Testis (tissue), 2 donors: ENCODE measurements at regions not wholly inside any gene's neighbourhood (a gene's known extent, or its start where the extent isn't known, plus 50 kb on each side); places are given as distances from the start of the nearest gene placed in this dataset.

Experiments used
- POLR2A ChIP-seq: fragments of 450-650 bp; IDR thresholded peaks from one replicate; pipeline ENCODE4 v1.6.1; 2017; ENCODE audit warnings: antibody characterized with exemption, mild to moderate bottlenecking, moderate library complexity
- TF ChIP-seq, protein P1 (sequence below), 3 experiments: fragments of 450-650 bp in 2 of 3; fragments of 200-600 bp in 1 of 3; sonication (generic) in 1 of 3; IDR thresholded peaks; one replicate each; pipeline ENCODE4 v1.5.1; 2016 to 2019; ENCODE audit warnings: antibody characterized with exemption in 3 of 3, mild to moderate bottlenecking in 2 of 3, moderate library complexity in 1 of 3

GRCh38 chr1:234861024-234861620 is 251.1 kb upstream of the IRF2BP2 start:
- no peak for TF ChIP-seq POLR2A
- TF ChIP-seq, protein P1, sequence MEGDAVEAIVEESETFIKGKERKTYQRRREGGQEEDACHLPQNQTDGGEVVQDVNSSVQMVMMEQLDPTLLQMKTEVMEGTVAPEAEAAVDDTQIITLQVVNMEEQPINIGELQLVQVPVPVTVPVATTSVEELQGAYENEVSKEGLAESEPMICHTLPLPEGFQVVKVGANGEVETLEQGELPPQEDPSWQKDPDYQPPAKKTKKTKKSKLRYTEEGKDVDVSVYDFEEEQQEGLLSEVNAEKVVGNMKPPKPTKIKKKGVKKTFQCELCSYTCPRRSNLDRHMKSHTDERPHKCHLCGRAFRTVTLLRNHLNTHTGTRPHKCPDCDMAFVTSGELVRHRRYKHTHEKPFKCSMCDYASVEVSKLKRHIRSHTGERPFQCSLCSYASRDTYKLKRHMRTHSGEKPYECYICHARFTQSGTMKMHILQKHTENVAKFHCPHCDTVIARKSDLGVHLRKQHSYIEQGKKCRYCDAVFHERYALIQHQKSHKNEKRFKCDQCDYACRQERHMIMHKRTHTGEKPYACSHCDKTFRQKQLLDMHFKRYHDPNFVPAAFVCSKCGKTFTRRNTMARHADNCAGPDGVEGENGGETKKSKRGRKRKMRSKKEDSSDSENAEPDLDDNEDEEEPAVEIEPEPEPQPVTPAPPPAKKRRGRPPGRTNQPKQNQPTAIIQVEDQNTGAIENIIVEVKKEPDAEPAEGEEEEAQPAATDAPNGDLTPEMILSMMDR (IDR thresholded peaks at IDR 0.05): no peak
